Activated CD8-positive, alpha-beta memory T cell treated with anti-CD3 and anti-CD28 coated beads for 1 hour (primary cell): ENCODE measurements at regions not wholly inside any gene's neighbourhood (a gene's known extent, or its start where the extent isn't known, plus 50 kb on each side); places are given as distances from the start of the nearest gene placed in this dataset.

Source experiments
- DNase-seq, 2 donors: peaks; one replicate each; pipeline ENCODE4 v3.0.0-alpha.2; 2020; ENCODE audit warnings: low read depth in 1 of 2; ENCODE audit errors: extremely low read depth in 1 of 2

GRCh38 chr5:2575292-2575691 lies 176.2 kb downstream of the IRX2 start:
- no peak for DNase-seq

- no peak for DNase-seq
These were observed 177.3 kb downstream of the IRX2 start for GRCh38 chr5:2574155-2574554.

- DNase-seq, result no peak
These were observed 180.9 kb downstream of the IRX2 start for GRCh38 chr5:2570586-2570985.

GRCh38 chr5:2569774-2570542 lies 181.5 kb downstream of the IRX2 start:
- no peak for DNase-seq

- DNase-seq, result no peak
These were observed 182.3 kb downstream of the IRX2 start for GRCh38 chr5:2569176-2569575.

- DNase-seq, result no peak
These were observed 185.2 kb downstream of the IRX2 start for GRCh38 chr5:2566284-2566683.

GRCh38 chr5:2565147-2565546 lies 186.3 kb downstream of the IRX2 start:
- no peak for DNase-seq

- no peak for DNase-seq
These were observed 188.4 kb downstream of the IRX2 start for GRCh38 chr5:2563046-2563445.

- no peak for DNase-seq
These were observed 189.4 kb downstream of the IRX2 start for GRCh38 chr5:2562036-2562435.

- no peak for DNase-seq
These were observed 191.0 kb downstream of the IRX2 start for GRCh38 chr5:2560435-2560834.

GRCh38 chr5:2557435-2557834 lies 194.0 kb downstream of the IRX2 start:
- no peak for DNase-seq

- no peak for DNase-seq
These were observed 195.0 kb downstream of the IRX2 start for GRCh38 chr5:2556375-2556966.

GRCh38 chr5:2553611-2554010 lies 197.9 kb downstream of the IRX2 start:
- no peak for DNase-seq

GRCh38 chr5:2550509-2550908 lies 201.0 kb downstream of the IRX2 start:
- no peak for DNase-seq

- DNase-seq, result no peak
These were observed 201.6 kb downstream of the IRX2 start for GRCh38 chr5:2549900-2550299.

- no peak for DNase-seq
These were observed 202.1 kb downstream of the IRX2 start for GRCh38 chr5:2549354-2549753.

GRCh38 chr5:2546938-2547337 lies 204.5 kb downstream of the IRX2 start:
- DNase-seq, result no peak

- no peak for DNase-seq
These were observed 207.5 kb downstream of the IRX2 start for GRCh38 chr5:2544003-2544402.

GRCh38 chr5:2542821-2543220 lies 208.7 kb downstream of the IRX2 start:
- no peak for DNase-seq

GRCh38 chr5:2542026-2542425 lies 209.5 kb downstream of the IRX2 start:
- DNase-seq, result no peak

GRCh38 chr5:2538169-2538568 lies 213.3 kb downstream of the IRX2 start:
- DNase-seq, result no peak

GRCh38 chr5:2537378-2538145 lies 213.9 kb downstream of the IRX2 start:
- DNase-seq, result no peak
